ENCODE measurements at regions not wholly inside any gene's neighbourhood (a gene's known extent, or its start where the extent isn't known, plus 50 kb on each side); places are given as distances from the start of the nearest gene placed in this dataset.

- peaks cover 0 to 10% (median 1%) of the 10 kb centered on the region in 4 experiments for H3K4me1 ChIP-seq (ENCODE audit: control extremely low read depth in 1 of 4, control insufficient read depth in 4 of 4, insufficient read depth in 4 of 4, low read length in 3 of 4)
- no peaks in the 10 kb centered on the region for H3K36me3 ChIP-seq (ENCODE audit: control insufficient read depth in 4 of 4, insufficient read depth in 4 of 4, low read length in 3 of 4)
- no peak overlapping the region for H3K4me3 ChIP-seq (ENCODE audit: control insufficient read depth in 1 of 7, extremely low read depth in 1 of 7, insufficient read depth in 4 of 7, low read depth in 2 of 7, low read length in 6 of 7)
- peaks cover 0 to 8% (median 5%) of the 10 kb centered on the region in 5 experiments for H3K9me3 ChIP-seq (ENCODE audit: control extremely low read depth in 1 of 5, control insufficient read depth in 4 of 5, insufficient read depth in 2 of 5, low read depth in 1 of 5, low read length in 4 of 5)
- POLR2A ChIA-PET, result no interaction called here
- CTCF ChIA-PET, result no interaction called here
- no peak for DNase-seq
- H3K27ac ChIP-seq (ENCODE audit: insufficient read depth in 1 of 2, low read depth in 1 of 2, low read length in 2 of 2, poor library complexity in 1 of 2, severe bottlenecking in 2 of 2), result no peak overlapping the region
- 80% methylated on average over 21 of the region's 23 CpGs for WGBS (ENCODE audit: insufficient coverage)
- H3K27me3 ChIP-seq (replicated peaks in 2 of 5; ENCODE audit: control insufficient read depth in 4 of 5, insufficient read depth in 5 of 5, low read length in 4 of 5), result peaks cover 0 to 55% (median 12%) of the 10 kb centered on the region in 5 experiments
Observed at GRCh38 chr6:170096191-170096802, 194.6 kb downstream of the DLL1 start.

- Histone ChIP-seq H3K36me3 (ENCODE audit: control insufficient read depth in 4 of 4, insufficient read depth in 4 of 4, low read length in 3 of 4) (no peaks in the 10 kb centered on the region), H3K27ac (ENCODE audit: insufficient read depth in 1 of 2, low read depth in 1 of 2, low read length in 2 of 2, poor library complexity in 1 of 2, severe bottlenecking in 2 of 2) (no peak overlapping the region), H3K4me1 (ENCODE audit: control extremely low read depth in 1 of 4, control insufficient read depth in 4 of 4, insufficient read depth in 4 of 4, low read length in 3 of 4) (peaks cover 0 to 18% (median 4%) of the 10 kb centered on the region in 4 experiments), H3K27me3 (replicated peaks in 2 of 5; ENCODE audit: control insufficient read depth in 4 of 5, insufficient read depth in 5 of 5, low read length in 4 of 5) (peaks cover 0 to 56% (median 15%) of the 10 kb centered on the region in 5 experiments), H3K4me3 (ENCODE audit: control insufficient read depth in 1 of 7, extremely low read depth in 1 of 7, insufficient read depth in 4 of 7, low read depth in 2 of 7, low read length in 6 of 7) (no peak overlapping the region), H3K9me3 (ENCODE audit: control extremely low read depth in 1 of 5, control insufficient read depth in 4 of 5, insufficient read depth in 2 of 5, low read depth in 1 of 5, low read length in 4 of 5) (peaks cover 0 to 3% (median 0%) of the 10 kb centered on the region in 5 experiments)
- 91% methylated on average over 17 of the region's 21 CpGs for whole genome bisulfite sequencing (ENCODE audit: insufficient coverage)
- CTCF ChIA-PET, result no interaction called here
- POLR2A ChIA-PET, result no interaction called here
- DNase-seq, result no peak
Observed at GRCh38 chr6:170095273-170095981, 195.5 kb downstream of the DLL1 start.

GRCh38 chr6:170094686-170095272 lies 196.1 kb downstream of the DLL1 start:
- no peaks in the 10 kb centered on the region for H3K36me3 ChIP-seq (ENCODE audit: control insufficient read depth in 4 of 4, insufficient read depth in 4 of 4, low read length in 3 of 4)
- H3K4me1 ChIP-seq (ENCODE audit: control extremely low read depth in 1 of 4, control insufficient read depth in 4 of 4, insufficient read depth in 4 of 4, low read length in 3 of 4), result peaks cover under 1 to 24% (median 11%) of the 10 kb centered on the region in 4 experiments
- CTCF ChIA-PET, result no interaction called here
- no peak for DNase-seq
- no peak overlapping the region for H3K27ac ChIP-seq (ENCODE audit: insufficient read depth in 1 of 2, low read depth in 1 of 2, low read length in 2 of 2, poor library complexity in 1 of 2, severe bottlenecking in 2 of 2)
- H3K27me3 ChIP-seq (replicated peaks in 2 of 5; ENCODE audit: control insufficient read depth in 4 of 5, insufficient read depth in 5 of 5, low read length in 4 of 5), result peaks cover 0 to 54% (median 17%) of the 10 kb centered on the region in 5 experiments
- 88% methylated on average over 8 of the region's 9 CpGs for WGBS (ENCODE audit: insufficient coverage)
- no peaks in the 10 kb centered on the region for H3K9me3 ChIP-seq (ENCODE audit: control extremely low read depth in 1 of 5, control insufficient read depth in 4 of 5, insufficient read depth in 2 of 5, low read depth in 1 of 5, low read length in 4 of 5)
- POLR2A ChIA-PET, result no interaction called here
- H3K4me3 ChIP-seq (ENCODE audit: control insufficient read depth in 1 of 7, extremely low read depth in 1 of 7, insufficient read depth in 4 of 7, low read depth in 2 of 7, low read length in 6 of 7), result no peak overlapping the region

- Histone ChIP-seq H3K4me3 (ENCODE audit: control insufficient read depth in 1 of 7, extremely low read depth in 1 of 7, insufficient read depth in 4 of 7, low read depth in 2 of 7, low read length in 6 of 7) (no peak overlapping the region), H3K27me3 (replicated peaks in 2 of 5; ENCODE audit: control insufficient read depth in 4 of 5, insufficient read depth in 5 of 5, low read length in 4 of 5) (peaks cover 0 to 52% (median 13%) of the 10 kb centered on the region in 5 experiments), H3K9me3 (ENCODE audit: control extremely low read depth in 1 of 5, control insufficient read depth in 4 of 5, insufficient read depth in 2 of 5, low read depth in 1 of 5, low read length in 4 of 5) (no peaks in the 10 kb centered on the region), H3K27ac (ENCODE audit: insufficient read depth in 1 of 2, low read depth in 1 of 2, low read length in 2 of 2, poor library complexity in 1 of 2, severe bottlenecking in 2 of 2) (no peak overlapping the region), H3K4me1 (ENCODE audit: control extremely low read depth in 1 of 4, control insufficient read depth in 4 of 4, insufficient read depth in 4 of 4, low read length in 3 of 4) (peaks cover 6 to 33% (median 19%) of the 10 kb centered on the region in 4 experiments), H3K36me3 (ENCODE audit: control insufficient read depth in 4 of 4, insufficient read depth in 4 of 4, low read length in 3 of 4) (no peaks in the 10 kb centered on the region)
- 93% methylated on average over 32 of the region's 37 CpGs for WGBS (ENCODE audit: insufficient coverage)
- no peak for DNase-seq
- POLR2A ChIA-PET, result interaction anchor here (0.5 kb wide), 1 partner anchor 15 kb away, joined by 4 read pairs; no protein-coding TSS in a partner anchor
- CTCF ChIA-PET, result interaction anchor here (0.7 to 1.0 kb wide), 2 partner anchors 133 to 199 kb away, joined by 3 to 4 read pairs; no protein-coding TSS in a partner anchor
Observed at GRCh38 chr6:170093658-170094596, 197.0 kb downstream of the DLL1 start.

- no peak for DNase-seq
- H3K36me3 ChIP-seq (ENCODE audit: control insufficient read depth in 4 of 4, insufficient read depth in 4 of 4, low read length in 3 of 4), result no peaks in the 10 kb centered on the region
- no peaks in the 10 kb centered on the region for H3K9me3 ChIP-seq (ENCODE audit: control extremely low read depth in 1 of 5, control insufficient read depth in 4 of 5, insufficient read depth in 2 of 5, low read depth in 1 of 5, low read length in 4 of 5)
- no peak overlapping the region for H3K4me3 ChIP-seq (ENCODE audit: control insufficient read depth in 1 of 7, extremely low read depth in 1 of 7, insufficient read depth in 4 of 7, low read depth in 2 of 7, low read length in 6 of 7)
- peaks cover 0 to 52% (median 13%) of the 10 kb centered on the region in 5 experiments for H3K27me3 ChIP-seq (replicated peaks in 2 of 5; ENCODE audit: control insufficient read depth in 4 of 5, insufficient read depth in 5 of 5, low read length in 4 of 5)
- no peak overlapping the region for H3K27ac ChIP-seq (ENCODE audit: insufficient read depth in 1 of 2, low read depth in 1 of 2, low read length in 2 of 2, poor library complexity in 1 of 2, severe bottlenecking in 2 of 2)
- ChIA-PET CTCF (interaction anchor here (0.7 to 1.0 kb wide), 2 partner anchors 133 to 200 kb away, joined by 3 to 4 read pairs; no protein-coding TSS in a partner anchor), POLR2A (interaction anchor here (0.5 kb wide), 1 partner anchor 16 kb away, joined by 4 read pairs; no protein-coding TSS in a partner anchor)
- H3K4me1 ChIP-seq (ENCODE audit: control extremely low read depth in 1 of 4, control insufficient read depth in 4 of 4, insufficient read depth in 4 of 4, low read length in 3 of 4), result peaks cover 6 to 39% (median 26%) of the 10 kb centered on the region in 4 experiments
- 92% methylated on average over 17 of the region's 17 CpGs for WGBS (ENCODE audit: insufficient coverage)
Observed at GRCh38 chr6:170093276-170093657, 197.6 kb downstream of the DLL1 start.

- H3K27ac ChIP-seq (ENCODE audit: insufficient read depth in 1 of 2, low read depth in 1 of 2, low read length in 2 of 2, poor library complexity in 1 of 2, severe bottlenecking in 2 of 2), result no peak overlapping the region
- POLR2A ChIA-PET, result interaction anchor here (0.6 kb wide), 1 partner anchor 139 kb away, joined by 3 read pairs; no protein-coding TSS in a partner anchor
- 81% methylated on average over 15 of the region's 15 CpGs for WGBS (ENCODE audit: insufficient coverage)
- H3K4me3 ChIP-seq (ENCODE audit: control insufficient read depth in 1 of 7, extremely low read depth in 1 of 7, insufficient read depth in 4 of 7, low read depth in 2 of 7, low read length in 6 of 7), result no peak overlapping the region
- H3K36me3 ChIP-seq (ENCODE audit: control insufficient read depth in 4 of 4, insufficient read depth in 4 of 4, low read length in 3 of 4), result no peaks in the 10 kb centered on the region
- peaks cover 0 to 52% (median 13%) of the 10 kb centered on the region in 5 experiments for H3K27me3 ChIP-seq (replicated peaks in 2 of 5; ENCODE audit: control insufficient read depth in 4 of 5, insufficient read depth in 5 of 5, low read length in 4 of 5)
- CTCF ChIA-PET, result interaction anchor here (0.9 to 1.0 kb wide), 2 partner anchors 82 to 200 kb away, joined by 3 to 4 read pairs; no protein-coding TSS in a partner anchor
- no peaks in the 10 kb centered on the region for H3K9me3 ChIP-seq (ENCODE audit: control extremely low read depth in 1 of 5, control insufficient read depth in 4 of 5, insufficient read depth in 2 of 5, low read depth in 1 of 5, low read length in 4 of 5)
- no peak for DNase-seq
- peaks cover 6 to 43% (median 30%) of the 10 kb centered on the region in 4 experiments for H3K4me1 ChIP-seq (ENCODE audit: control extremely low read depth in 1 of 4, control insufficient read depth in 4 of 4, insufficient read depth in 4 of 4, low read length in 3 of 4)
Observed at GRCh38 chr6:170092826-170093225, 198.1 kb downstream of the DLL1 start.
